Stimulated activated CD4-positive, alpha-beta T cell treated with anti-CD3 and anti-CD28 coated beads, Interleukin-1b, Interleukin-23, amount 100 ng/mL, for 4 hours (primary cell): ENCODE measurements at regions not wholly inside any gene's neighbourhood (a gene's known extent, or its start where the extent isn't known, plus 50 kb on each side); places are given as distances from the start of the nearest gene placed in this dataset.
"Not testable (repeated sequence)": the region's sequence is repeated elsewhere in the genome, so short reads cannot be mapped to it uniquely, and the experiment has no call there.

Experiments
- DNase-seq, 2 donors: peaks; one replicate each; pipeline ENCODE4 v3.0.0-alpha.2; 2020; ENCODE audit warnings: low read depth in 2 of 2

DNA sequence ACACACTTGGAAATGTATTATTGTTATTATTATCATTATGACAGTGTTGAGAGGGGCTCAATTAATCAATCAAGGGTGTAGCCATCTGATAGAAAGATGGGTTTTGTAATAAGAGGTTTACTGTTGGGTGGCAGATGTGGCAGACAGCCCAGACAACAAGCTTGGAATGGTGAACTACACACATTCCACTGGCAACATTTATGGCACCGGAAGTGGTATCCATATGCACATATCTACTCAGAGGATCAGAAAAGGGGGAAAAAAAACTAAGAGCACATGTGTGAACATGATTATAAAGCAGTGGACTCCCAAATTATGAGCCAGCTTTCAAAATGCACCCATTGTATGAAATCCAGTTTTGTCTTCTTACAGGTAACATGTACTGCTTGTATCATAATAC, 125.9 kb upstream of the ARX start:
- no peak for DNase-seq

DNA sequence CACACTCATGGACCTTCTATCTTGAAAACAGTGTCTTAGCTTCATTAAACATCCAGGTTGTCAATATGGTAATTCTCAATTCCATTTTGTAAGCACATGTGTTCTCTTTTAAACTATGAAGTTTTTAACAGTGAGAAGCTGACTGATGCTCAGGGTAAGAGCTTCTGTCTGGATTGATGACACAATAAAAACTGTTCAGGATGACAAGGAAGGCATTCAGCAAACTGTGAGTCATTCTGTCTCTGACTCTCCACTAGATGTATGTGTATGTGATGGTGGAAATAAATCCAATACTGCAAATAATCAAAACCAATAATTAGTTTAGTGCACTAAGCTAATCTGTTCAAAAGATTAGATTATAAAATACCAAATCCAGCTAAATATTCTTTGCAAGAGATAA, 115.3 kb upstream of the ARX start:
- DNase-seq, result no peak

DNA sequence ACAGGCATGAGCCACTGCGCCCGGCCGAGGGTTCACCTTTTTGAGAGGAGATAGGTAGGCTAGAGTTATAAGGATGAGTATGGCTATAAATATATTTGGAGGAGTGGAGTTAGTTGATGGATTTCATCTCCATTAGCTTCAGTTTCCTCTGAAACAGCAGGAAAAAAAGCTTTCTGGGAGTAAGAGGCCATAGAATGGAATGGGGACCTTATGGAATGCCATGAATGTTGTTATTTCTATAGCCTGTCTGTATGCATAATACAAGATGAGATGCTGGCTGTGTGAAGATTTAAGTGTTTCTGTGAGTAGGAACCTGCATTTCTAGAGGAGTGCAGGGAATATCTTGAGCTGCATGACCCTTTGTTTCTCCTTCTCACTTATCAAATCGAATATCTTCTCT, 114.9 kb upstream of the ARX start:
- DNase-seq, result no peak

GRCh38 chrX:25125483-25125882, 109.7 kb upstream of the ARX start:
- no peak for DNase-seq

- no peak for DNase-seq
Measured at GRCh38 chrX:25124391-25124790, 108.6 kb upstream of the ARX start.

DNA sequence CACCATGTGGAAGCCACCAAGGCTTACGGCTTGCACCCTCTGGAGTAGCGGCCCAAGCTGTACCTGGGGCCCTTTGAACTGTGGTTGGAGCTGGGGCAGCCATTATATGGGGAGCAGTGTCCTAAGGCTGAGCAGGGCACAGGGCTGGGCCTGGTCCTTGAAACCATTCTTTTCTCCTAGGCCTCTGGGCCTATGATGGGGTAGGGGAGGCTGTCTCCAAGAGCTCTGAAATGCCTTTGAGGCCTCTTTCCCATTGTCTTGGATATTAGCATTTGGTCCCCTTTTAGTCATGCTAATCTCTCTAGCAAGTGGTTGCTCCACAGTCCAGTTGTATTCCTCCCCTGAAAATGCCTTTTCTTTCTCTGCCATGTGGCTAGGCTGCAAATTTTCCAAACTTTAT, 96.4 kb upstream of the ARX start:
- no peak for DNase-seq

- DNase-seq, result no peak
Measured at GRCh38 chrX:25108481-25108880, 92.7 kb upstream of the ARX start.

DNA sequence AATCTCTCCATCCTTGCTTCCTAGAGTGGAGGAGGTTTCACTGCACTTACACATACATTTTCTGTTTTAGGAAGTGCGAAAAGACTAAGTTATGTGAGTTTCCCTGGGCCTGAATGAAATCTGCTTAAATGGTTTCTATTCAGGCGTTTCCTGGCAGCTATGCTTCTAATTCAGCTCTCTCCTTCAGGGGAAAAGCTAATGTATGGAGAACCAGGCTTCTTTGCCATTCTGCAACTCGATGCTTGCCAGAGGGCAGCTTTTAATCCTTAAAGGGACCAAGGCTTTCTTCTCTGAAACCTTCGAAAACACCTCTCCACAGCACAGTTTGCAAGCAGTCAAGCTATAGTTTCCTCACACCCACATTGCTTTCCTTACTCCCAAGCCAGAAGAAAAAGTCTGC, 89.5 kb upstream of the ARX start:
- no peak for DNase-seq

- DNase-seq, result no peak
Measured at GRCh38 chrX:25096522-25097045, 80.8 kb upstream of the ARX start.

DNA sequence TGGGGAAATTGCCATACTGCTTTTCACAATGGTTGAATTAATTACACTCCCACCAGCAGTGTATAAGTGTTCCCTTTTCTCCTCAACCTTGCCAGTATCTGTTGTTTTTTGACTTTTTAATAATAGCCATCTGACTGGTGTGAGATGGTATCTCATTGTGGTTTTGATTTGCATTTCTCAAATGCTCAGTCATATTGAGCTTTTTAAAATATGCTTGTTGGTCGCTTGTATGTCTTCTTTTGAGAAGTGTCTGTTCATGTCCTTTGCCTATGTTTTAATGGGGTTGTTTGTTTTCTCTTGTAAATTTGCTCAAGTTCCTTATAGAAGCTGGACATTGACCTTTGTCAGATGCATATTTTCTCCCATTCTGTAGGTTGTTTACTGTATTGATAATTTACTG, 75.4 kb upstream of the ARX start:
- DNase-seq, result not testable (repeated sequence)

GRCh38 chrX:25084446-25084845, 68.7 kb upstream of the ARX start:
- no peak for DNase-seq

DNA sequence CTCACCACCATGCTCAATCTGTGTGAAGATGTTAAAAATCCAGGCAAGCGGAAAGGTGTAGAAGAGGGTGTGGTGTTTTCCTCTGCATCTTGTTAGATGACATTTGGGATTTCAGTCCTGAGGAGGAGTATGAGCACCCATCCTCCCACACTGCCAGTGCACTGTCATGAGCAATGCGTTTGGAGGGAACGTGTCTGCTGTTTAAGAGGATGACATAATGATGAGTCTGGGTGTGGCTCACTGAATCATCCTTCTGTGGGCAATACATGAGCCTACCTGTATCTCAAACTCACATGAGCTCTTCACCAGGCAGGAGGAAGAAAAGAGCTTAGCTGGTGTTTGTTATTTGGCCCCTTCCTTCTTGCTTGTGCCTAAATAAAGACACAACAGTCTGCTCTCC, 67.9 kb upstream of the ARX start:
- no peak for DNase-seq

DNA sequence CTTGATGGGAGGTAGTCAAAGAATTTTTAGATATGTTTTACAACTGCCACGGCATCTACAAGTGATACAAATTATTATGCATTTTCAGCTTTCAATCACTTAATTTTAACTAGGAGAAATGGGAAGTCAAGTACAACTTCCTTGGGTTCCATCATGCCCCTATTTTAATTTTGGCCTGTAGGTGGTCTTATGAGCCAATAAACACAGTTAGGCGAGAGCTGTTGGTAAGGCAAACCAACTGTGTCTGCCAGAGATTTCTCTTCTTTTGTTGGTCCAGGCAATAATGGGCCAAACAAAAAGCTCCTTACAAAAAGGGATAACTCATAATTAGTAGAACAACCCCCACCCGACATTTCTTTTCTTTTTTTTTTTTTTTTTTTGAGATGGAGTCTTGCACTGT, 63.3 kb upstream of the ARX start:
- DNase-seq, result no peak

- no peak for DNase-seq
Measured at GRCh38 chrX:25076941-25077500, 61.3 kb upstream of the ARX start.

GRCh38 chrX:25072247-25072646, 56.5 kb upstream of the ARX start:
- no peak for DNase-seq

DNA sequence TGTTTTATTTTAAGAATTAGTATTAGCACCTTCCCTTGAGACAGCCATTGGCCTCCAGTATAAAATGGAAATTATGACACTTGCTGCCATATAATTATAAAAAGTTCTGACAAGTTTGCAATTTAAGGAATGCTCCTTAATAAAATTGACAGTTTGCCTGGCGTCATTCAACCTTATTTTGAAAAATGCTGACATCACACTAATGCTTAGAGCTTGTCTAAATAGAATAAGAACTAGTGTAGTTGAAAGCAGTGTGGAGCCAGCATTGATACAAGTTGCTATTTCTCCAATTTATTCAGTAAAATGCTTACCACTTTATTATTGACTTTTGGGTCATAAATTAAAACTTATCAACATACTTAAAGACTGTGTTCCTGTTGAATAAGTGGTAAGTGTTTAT, 54.3 kb upstream of the ARX start:
- DNase-seq, result no peak

DNA sequence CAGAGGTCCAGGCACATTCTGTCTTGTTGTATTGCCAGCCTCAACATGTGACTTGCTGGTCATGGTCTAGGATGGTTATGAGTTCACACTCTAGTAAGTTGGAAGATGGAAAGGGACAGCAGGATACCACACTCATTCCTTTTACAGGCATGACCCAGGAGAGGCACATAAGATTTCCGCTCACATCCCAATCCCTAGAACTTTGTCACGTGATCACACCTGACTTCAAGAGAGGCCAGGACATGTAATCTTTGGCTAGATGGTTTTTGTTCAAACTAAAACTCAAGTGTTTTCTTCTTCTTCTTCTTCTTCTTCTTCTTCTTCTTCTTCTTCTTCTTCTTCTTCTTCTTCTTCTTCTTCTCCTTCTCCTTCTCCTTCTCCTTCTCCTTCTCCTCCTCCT, 53.4 kb upstream of the ARX start:
- no peak for DNase-seq

DNA sequence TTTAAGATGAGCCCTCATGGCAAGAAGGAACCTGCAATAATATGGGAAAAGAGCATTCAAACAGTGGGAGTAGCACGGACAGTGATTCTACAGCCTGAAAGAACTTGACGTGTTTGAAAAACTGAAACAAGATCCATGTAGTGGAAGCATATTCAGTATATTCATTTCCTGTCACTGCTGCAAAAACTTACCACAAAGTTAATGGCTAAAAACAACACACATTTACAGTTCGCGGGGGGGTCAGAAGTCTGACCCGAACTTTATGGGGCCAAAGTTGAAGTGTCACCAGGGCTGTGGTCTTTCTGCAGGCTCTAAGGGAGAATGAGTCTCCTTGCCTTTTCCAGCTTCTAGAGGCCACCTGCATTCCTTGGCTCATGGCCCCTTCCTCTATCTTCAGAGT, 52.6 kb upstream of the ARX start:
- no peak for DNase-seq

- no peak for DNase-seq
Measured at GRCh38 chrX:25067271-25068172, 51.8 kb upstream of the ARX start.

GRCh38 chrX:25066131-25066530, 50.4 kb upstream of the ARX start:
- DNase-seq, result no peak
